ENCODE measurements at regions not wholly inside any gene's neighbourhood (a gene's known extent, or its start where the extent isn't known, plus 50 kb on each side); places are given as distances from the start of the nearest gene placed in this dataset.

DNA sequence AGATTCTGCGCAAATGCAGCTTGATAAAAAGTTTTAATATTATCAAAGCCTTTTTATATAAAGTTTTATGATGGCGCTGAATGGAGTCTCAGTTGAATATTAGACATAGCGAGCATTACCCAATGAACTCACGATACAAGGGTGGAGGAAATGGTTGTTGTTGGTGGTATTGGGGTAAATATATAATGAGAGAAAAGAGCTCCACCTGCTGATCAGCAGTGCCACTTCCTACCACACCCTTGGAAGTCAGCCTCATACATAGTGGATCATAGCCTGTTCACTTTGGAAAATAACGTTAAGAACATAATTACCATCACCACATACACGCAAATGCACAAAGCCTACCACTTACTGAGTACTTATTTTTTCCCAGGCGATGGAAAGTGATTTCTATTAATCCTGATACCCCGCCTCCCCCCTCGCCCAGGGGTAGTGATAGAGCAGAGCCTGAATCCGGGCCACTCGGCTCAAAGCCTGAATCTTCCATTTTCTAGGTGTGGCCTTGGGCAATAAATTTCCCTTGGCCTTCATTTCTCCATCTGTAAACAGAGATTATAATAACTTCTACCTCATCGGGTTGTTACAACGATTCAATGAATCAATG, 358.3 kb downstream of the KLF5 start:
- DNase-seq = no peak

GRCh38 chr13:73416093-73416492, 357.3 kb downstream of the KLF5 start:
- DNase-seq = no peak

DNA sequence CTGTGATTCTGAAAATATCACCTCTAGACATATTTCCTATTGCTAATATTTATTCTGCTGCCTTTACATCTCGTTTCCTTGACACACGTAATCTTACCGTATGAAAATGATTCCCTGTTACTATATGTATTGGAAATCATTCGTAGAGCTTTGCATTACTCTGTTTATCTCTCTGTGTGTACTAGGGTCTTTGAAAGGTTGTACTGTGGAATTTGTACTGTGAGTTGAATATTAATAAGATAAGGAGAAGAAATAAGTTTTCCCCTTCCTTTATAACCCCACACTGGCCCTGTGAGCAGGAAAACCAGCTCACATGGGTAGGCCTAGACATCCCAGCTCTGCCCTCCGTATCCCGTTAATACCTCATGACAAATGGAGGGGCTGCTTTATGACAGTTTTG, 354.9 kb downstream of the KLF5 start:
- no peak for DNase-seq

DNA sequence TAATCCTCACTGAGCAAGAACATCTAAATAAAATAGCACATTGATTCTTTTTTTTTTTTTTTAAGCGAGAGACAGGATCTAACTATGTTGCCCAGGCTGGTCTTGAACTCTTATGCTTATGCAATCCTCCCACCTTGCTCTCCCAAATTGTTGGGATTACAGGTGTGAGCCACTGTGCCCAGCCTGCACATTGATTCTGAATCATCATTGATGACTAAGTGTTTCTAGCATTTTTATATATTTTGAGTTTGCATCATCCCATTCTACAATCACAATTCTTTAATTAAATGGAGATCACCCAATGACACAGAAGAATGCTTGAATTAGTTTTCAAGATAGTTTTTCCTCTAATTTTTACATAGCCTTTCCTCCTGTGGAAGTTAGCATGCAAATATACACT, 354.1 kb downstream of the KLF5 start:
- DNase-seq = no peak

DNA sequence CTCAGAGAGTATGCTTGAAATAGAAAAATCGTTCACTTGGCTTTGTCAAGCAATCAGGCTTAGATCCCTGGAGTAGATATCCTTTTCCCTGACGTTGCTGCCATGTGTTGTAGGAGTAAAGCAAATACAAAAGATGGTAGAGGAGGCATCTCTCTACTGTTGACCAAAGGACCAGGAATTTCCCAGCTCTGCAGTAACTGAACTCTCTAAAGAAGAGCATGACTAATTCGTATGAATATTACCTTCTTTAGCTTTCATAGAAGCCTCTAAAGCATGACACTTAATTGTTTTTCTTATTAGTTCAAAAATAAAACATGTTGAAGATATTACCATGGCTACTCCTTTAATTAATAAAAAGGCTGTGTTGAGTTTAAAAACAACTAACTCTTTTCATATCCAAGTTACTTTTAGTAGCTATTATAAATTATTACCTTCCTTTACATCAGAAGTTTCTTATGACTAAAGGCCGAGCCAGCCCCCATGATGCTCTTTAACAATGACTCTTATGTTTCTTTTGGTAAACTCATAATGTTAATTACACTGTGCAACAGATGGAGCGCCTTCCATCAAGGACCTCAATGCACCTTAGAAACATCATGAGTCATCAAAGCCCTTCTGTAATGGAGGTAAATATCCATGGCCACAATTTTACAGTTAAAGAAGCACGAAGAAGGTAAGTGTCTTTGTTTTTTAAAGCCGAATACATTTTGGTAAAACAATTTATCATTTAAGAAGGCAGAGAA, 352.4 kb downstream of the KLF5 start:
- DNase-seq = no peak

DNA sequence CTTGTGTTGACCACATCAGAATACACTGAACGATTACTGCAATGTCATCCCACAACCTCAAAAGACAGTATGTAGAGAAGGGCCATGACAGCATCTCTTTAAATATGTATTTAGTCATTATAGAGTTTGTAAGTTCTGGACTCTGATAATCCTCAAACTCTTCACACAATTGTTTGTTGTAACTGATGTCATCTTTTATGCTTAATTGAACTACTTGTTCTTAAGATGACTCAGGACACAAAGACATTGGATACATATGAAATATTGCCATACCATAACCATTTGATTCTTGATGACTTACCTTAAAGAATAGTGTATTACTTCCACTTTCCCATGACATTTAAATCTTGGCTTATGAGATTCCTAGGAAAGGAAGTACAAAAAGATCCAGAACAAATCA, 347.6 kb downstream of the KLF5 start:
- DNase-seq = no peak

- DNase-seq = no peak
Measured at GRCh38 chr13:73404581-73404980, 345.8 kb downstream of the KLF5 start.

- no peak for DNase-seq
Measured at GRCh38 chr13:73403355-73404120, 344.7 kb downstream of the KLF5 start.

DNA sequence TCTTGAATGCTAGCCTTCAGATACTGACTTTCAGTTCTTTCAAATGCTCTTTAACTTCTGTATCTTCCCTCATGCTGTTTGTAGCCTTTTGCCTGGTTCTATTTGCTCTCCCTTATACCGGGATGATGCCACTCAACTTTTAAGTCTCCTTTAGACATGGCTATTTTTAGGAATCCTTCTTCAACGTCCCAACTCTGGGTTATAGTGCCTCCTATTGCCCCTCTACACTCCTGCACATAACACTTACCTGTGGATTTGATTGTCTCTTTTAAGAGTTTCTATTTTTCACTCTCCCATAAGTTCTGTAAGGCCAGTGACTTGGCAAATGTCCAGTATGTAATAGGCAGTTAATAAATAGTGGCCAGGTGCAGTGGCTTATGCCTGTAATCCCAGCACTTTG, 343.0 kb downstream of the KLF5 start:
- no peak for DNase-seq

DNA sequence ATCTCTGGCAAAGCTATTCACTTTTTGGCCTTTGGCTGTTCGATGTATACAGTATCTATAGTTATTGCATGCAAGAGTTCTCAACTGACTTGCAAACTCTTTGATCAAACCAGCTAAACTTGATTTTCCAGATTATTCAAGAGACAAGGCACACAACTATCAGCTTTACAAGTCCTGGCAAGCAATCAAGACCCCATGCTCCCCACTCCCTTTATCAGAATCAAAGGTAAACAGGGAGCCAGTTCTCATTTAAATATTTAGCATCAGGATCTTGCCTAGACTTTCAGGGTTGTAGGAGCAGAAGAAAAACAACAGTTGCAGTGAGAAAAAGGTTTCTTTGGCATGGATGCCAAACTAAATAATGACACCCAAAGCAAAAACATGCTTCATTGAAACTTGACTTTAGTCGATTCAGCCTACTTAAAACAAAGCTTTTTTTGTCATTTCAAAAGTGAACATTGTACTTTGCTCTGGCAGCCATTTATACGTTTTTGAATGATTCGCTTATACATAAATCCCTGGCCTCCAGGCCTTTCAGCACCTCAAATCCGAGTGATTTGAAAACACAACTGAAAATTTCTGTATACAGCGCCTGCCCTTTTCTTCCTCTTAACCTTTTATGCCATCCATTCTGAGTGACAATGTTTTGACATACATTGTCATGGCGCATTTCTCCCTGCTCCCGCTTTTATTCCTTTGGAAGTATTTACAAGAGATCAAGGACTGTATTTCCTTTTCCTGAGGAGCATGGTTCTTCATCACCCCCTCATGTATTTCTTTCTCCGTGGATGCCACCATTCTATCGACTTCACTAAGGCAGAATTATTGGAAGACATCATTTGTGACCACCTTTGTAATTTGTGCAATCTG, 340.8 kb downstream of the KLF5 start:
- DNase-seq = no peak

DNA sequence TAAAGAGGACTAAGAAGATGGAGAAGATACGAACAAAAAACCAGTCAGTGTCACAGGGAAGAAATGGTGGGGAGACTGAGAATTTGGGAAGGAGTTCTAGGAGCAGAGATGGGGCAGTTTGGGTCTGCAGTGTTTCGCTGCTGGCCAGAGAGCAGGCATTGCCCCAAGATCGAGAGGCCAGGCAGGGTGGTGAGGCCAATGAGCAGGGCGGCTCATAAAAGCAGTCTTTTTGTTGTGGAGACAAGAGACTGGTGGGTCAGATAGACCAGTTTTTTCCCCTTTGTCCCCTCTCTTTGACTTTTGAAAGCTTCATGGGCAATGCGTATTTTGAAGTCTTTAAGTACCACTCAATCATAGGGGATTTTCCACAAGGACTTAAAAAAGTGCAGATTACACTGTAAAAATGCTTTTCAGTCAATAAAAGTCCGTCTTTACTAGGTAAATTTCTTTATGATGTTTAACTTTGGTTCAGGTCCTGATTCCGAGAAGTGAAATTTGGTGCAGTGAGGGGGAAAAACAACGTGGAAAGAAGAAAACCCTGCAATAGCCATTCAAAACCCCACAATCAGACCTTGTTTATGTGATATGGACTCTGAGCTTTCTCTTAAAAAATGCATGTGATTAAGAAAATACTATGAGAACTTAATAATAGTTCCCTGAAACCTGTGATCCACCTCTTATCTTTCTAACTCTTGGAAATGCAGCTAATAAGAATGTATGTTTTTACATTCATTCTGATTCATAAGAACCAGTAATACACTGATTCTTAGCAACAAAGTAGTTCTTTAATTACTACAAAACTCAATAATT, 338.9 kb downstream of the KLF5 start:
- no peak for DNase-seq

- DNase-seq = no peak
Measured at GRCh38 chr13:73394066-73394465, 335.3 kb downstream of the KLF5 start.

DNA sequence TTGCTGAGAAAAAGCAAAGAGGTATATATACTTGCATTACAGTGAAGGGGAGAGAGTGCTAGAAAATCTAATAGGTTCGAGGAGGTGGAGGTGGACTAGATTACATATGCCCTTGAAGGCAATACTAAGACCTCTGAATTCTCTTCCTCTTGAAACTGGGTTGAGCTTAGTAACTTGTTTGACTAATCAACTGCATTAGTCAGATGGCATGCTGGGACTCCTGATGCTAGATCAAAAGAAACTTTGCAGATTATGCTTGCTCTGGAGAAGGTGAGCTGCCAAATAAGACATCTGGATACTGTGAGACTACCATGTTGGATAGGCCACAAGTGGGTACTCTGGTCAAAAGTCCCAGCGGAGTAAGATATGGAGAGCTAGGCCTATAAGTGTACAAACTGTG, 331.3 kb downstream of the KLF5 start:
- DNase-seq = no peak

DNA sequence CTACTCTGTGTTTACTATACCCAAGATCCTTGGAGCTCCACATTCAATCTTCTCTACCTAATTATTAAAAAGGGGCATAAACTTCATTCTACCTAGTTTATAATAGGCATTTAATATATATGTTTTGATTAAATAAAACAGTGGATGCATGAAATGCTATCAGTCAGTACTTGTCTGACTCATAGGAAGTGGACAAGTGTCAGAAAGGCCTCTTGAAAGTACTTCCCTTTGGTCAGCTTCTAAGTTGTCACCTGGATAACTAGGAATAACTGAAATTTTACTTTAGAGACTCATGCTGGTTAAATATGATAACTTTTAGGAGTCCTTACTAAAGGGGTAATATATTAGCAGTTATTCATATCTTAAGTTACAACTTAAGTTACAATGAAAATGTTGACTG, 329.8 kb downstream of the KLF5 start:
- DNase-seq = no peak

DNA sequence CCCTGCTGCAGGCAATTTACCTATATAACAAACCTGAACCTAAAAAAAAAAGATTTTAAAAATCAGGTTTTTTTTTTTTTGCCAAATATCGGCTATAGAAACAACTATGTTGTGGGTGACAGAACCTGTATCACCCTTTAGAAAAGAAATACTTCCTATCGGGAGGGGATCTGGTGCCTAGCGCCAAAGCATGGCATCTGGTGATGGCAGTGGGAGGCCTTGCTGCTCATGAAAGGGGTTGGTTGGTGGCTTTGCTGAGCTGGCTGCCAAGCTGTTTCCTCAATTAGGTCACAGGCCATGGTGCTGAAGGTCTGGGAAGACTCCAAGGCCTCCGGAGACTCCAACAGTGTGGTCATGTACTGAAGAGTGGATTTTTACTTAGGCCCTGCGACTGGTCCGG, 328.5 kb downstream of the KLF5 start:
- DNase-seq = no peak

DNA sequence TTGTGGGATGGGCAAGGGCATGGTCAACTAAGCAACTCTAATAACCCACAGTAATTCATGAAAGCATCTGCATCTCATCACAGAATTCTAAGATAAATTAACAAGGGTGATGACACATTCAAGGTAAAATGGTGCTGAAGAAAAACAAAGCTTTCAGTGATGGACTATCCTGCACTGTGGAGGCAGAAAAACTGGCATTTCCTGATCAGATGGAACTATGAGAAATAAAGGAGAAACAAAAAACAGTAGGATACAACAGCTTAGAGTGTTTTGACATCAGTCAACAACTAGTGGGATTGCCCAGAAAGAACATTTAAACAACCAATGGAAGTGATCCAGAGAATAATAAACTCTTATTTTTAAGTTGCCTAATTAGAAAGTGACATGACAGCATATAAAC, 327.0 kb downstream of the KLF5 start:
- no peak for DNase-seq

- no peak for DNase-seq
Measured at GRCh38 chr13:73372666-73373627, 314.1 kb downstream of the KLF5 start.

DNA sequence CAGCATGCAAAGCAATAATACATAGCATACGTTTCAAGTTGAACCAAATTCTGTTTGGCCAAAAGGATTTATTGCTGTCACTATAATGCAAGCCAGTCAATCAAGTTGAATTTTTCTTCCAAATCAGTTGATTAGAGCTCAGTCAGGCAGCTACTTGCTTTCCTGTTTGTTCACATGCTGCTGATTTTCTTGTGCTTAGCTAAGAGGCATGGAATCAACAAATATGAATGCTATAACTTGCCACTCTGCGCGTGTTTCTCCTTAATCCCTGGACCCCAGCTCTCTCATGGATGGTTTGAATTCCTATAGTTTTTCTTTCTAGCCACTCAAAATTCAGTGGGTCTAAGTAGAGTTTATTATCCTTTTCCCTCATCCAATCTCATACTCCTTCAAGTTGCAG, 311.3 kb downstream of the KLF5 start:
- DNase-seq = no peak

GRCh38 chr13:73369095-73369494, 310.3 kb downstream of the KLF5 start:
- no peak for DNase-seq

DNA sequence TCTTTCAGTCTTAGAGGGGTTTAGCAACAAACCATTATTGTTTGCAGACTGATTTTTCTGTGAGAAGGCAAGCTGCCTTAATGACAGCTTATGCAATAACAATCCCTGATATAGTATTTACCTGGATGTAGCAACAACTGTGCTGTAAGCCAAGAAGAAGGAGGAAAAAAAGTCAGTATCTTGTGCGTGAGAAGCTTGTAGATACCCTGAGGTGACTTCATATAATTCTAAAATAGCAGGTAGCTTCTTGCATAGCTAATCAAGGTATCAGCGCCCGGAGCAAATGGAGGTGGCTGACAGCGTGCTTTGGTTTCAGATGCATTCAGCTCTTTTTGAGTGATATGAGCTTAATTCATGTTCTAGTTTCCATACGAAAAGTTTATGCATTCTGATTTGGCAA, 309.8 kb downstream of the KLF5 start:
- DNase-seq = no peak

GRCh38 chr13:73367886-73368285, 309.1 kb downstream of the KLF5 start:
- DNase-seq = no peak

Measured in stimulated activated CD4-positive, alpha-beta T cell treated with anti-CD3 and anti-CD28 coated beads, Interleukin-2, amount 100 ng/mL, for 24 hours (primary cell).